SK-N-SH (cell line): ENCODE measurements at regions not wholly inside any gene's neighbourhood (a gene's known extent, or its start where the extent isn't known, plus 50 kb on each side); places are given as distances from the start of the nearest gene placed in this dataset.

Experiments
- CTCF ChIA-PET: fragments of 300-600, 350-600 bp; formaldehyde crosslinking; extraction: SDS; loops from one replicate; lab custom pipeline; 2021; lab: Yijun Ruan, JAX
- POLR2A ChIA-PET: fragments of 350-600 bp; sonication (Branson Sonifier 250); formaldehyde crosslinking; extraction: SDS; loops from one replicate; lab custom pipeline; 2020; ENCODE audit warnings: antibody characterized with exemption, inconsistent platforms; lab: Yijun Ruan, JAX
- DNase-seq: peaks from one replicate; pipeline ENCODE4 v3.0.0; 2012
- H2AFZ ChIP-seq: fragments of 200-600 bp; sonication (generic); 2 replicates; pipeline ENCODE4 v1.8.1; 2016; ENCODE audit warnings: antibody characterized with exemption, mild to moderate bottlenecking, low read depth
- H3F3A ChIP-seq: fragments of 200-600 bp; sonication (generic); replicated peaks from 2 replicates; pipeline ENCODE3; 2016; ENCODE audit warnings: antibody characterized with exemption, mild to moderate bottlenecking; ENCODE audit not compliant: insufficient read depth
- H3K27ac ChIP-seq, 2 experiments: fragments of 200-500 bp in 1 of 2; fragments of 200-600 bp in 1 of 2; sonication (Bioruptor generic) in 1 of 2; sonication (generic), shearing (Covaris generic) in 1 of 2; 2 replicates each; pipeline versions ENCODE4 v1.5.1 to v1.6.1; 2014 to 2016; ENCODE audit warnings: low read depth in 2 of 2, inconsistent platforms in 1 of 2, low read length in 1 of 2, mild to moderate bottlenecking in 1 of 2, mixed read lengths in 1 of 2
- H3K27me3 ChIP-seq: fragments of 200-600 bp; sonication (generic), shearing (Covaris generic); 2 replicates; pipeline ENCODE4 v1.6.1; 2016; ENCODE audit warnings: mixed run types; ENCODE audit not compliant: insufficient read depth
- H3K36me3 ChIP-seq, 2 experiments: fragments of 200-500 bp in 1 of 2; fragments of 200-600 bp in 1 of 2; sonication (Bioruptor generic) in 1 of 2; sonication (generic) in 1 of 2; replicated peaks in 1 of 2; 2 replicates each; pipeline versions ENCODE3 to v1.5.1; 2014 to 2016; ENCODE audit warnings: low read length in 1 of 2, mild to moderate bottlenecking in 1 of 2; ENCODE audit not compliant: insufficient read depth in 2 of 2, control insufficient read depth in 1 of 2
- H3K4me1 ChIP-seq, 2 experiments: fragments of 200-500 bp in 1 of 2; fragments of 200-600 bp in 1 of 2; sonication (Bioruptor generic) in 1 of 2; sonication (generic), shearing (Covaris generic) in 1 of 2; 2 replicates each; pipeline versions ENCODE4 v1.5.1 to v1.6.1; 2014 to 2016; ENCODE audit warnings: low read depth in 1 of 2, low read length in 1 of 2, mixed run types in 1 of 2; ENCODE audit not compliant: insufficient read depth in 2 of 2, control insufficient read depth in 1 of 2
- H3K4me2 ChIP-seq: fragments of 200-600 bp; sonication (generic), shearing (Covaris generic); 2 replicates; pipeline ENCODE4 v1.6.1; 2017; ENCODE audit warnings: mixed run types
- H3K4me3 ChIP-seq, 2 experiments: fragments of 200-500 bp in 1 of 2; fragments of 200-600 bp in 1 of 2; sonication (Bioruptor generic) in 1 of 2; sonication (generic), shearing (Covaris generic) in 1 of 2; 2 replicates each; pipeline versions ENCODE4 v1.5.1 to v1.8.1; 2014 to 2016; ENCODE audit warnings: low read depth in 2 of 2, inconsistent platforms in 1 of 2, low read length in 1 of 2, mild to moderate bottlenecking in 1 of 2, mixed read lengths in 1 of 2, moderate library complexity in 1 of 2
- H3K79me2 ChIP-seq: fragments of 200-600 bp; sonication (generic); 2 replicates; pipeline ENCODE4 v1.8.1; 2017; ENCODE audit warnings: mild to moderate bottlenecking; ENCODE audit not compliant: insufficient read depth
- H3K9ac ChIP-seq: fragments of 200-600 bp; sonication (generic); 2 replicates; pipeline ENCODE4 v1.6.1; 2017; ENCODE audit warnings: mixed run types
- H3K9me2 ChIP-seq: fragments of 200-600 bp; sonication (generic); 2 replicates; pipeline ENCODE4 v1.6.1; 2017; ENCODE audit warnings: mixed run types
- H3K9me3 ChIP-seq: fragments of 200-600 bp; sonication (generic); 2 replicates; pipeline ENCODE4 v1.6.1; 2017; ENCODE audit warnings: mixed run types, mild to moderate bottlenecking, moderate library complexity
- H4K20me1 ChIP-seq: fragments of 200-600 bp; sonication (generic); 2 replicates; pipeline ENCODE4 v1.6.1; 2017; ENCODE audit warnings: mild to moderate bottlenecking, mixed run types; ENCODE audit not compliant: insufficient read depth
- CHD2 ChIP-seq: fragments of 150-350 bp; IDR thresholded peaks from 2 replicates; pipeline ENCODE4 v1.6.1; 2018; ENCODE audit warnings: low read length; ENCODE audit not compliant: partially characterized antibody
- EP300 ChIP-seq, 2 experiments: IDR thresholded peaks; 2 replicates each; pipeline versions ENCODE4 v1.4.0 to v1.6.1; 2012; ENCODE audit warnings: borderline replicate concordance in 1 of 2, low read depth in 1 of 2, low read length in 1 of 2
- EZH2phosphoT487 ChIP-seq: fragments of 200-600 bp; sonication (generic); IDR thresholded peaks from 2 replicates; pipeline ENCODE4 v1.6.1; 2017; ENCODE audit warnings: low read depth, mixed run types, mild to moderate bottlenecking, antibody characterized with exemption, moderate library complexity, borderline replicate concordance
- FOSL2 ChIP-seq: IDR thresholded peaks from 2 replicates; pipeline ENCODE4 v1.4.0; 2012; ENCODE audit warnings: low read depth, mild to moderate bottlenecking, moderate library complexity, borderline replicate concordance
- FOXJ3 ChIP-seq: sonication (generic); formaldehyde crosslinking; IDR thresholded peaks from 2 replicates; pipeline ENCODE4 v1.5.1; 2020; ENCODE audit warnings: mild to moderate bottlenecking, missing genetic modification reagents
- FOXM1 ChIP-seq: IDR thresholded peaks from 2 replicates; pipeline ENCODE4 v1.4.0; 2012; ENCODE audit warnings: low read depth, mild to moderate bottlenecking
- GABPA ChIP-seq: IDR thresholded peaks from 2 replicates; pipeline ENCODE4 v1.4.0; 2012; ENCODE audit warnings: low read depth, mild to moderate bottlenecking
- GATA2 ChIP-seq: sonication (generic); formaldehyde crosslinking; IDR thresholded peaks from 2 replicates; pipeline ENCODE4 v1.5.0; 2020; ENCODE audit warnings: mild to moderate bottlenecking, missing genetic modification reagents
- JUND ChIP-seq: IDR thresholded peaks from 2 replicates; pipeline ENCODE4 v1.4.0; 2012
- MAX ChIP-seq: IDR thresholded peaks from 2 replicates; pipeline ENCODE4 v1.4.0; 2012; ENCODE audit warnings: low read depth
- MXI1 ChIP-seq: IDR thresholded peaks from 2 replicates; pipeline ENCODE4 v1.6.1; 2012; ENCODE audit warnings: mild to moderate bottlenecking, low read depth, low read length, improper control_type of control experiment
- POLR2AphosphoS5 ChIP-seq: IDR thresholded peaks from 2 replicates; pipeline ENCODE4 v1.6.1; 2012; ENCODE audit warnings: low read depth, low read length
- RCOR1 ChIP-seq: fragments of 150-350 bp; IDR thresholded peaks from 2 replicates; pipeline ENCODE4 v1.6.1; 2017; ENCODE audit warnings: antibody characterized with exemption, low read length
- RFX5 ChIP-seq: IDR thresholded peaks from 2 replicates; pipeline ENCODE4 v1.6.1; 2012; ENCODE audit warnings: mild to moderate bottlenecking, improper control_type of control experiment, low read length
- SIN3A ChIP-seq: IDR thresholded peaks from 2 replicates; pipeline ENCODE4 v1.6.1; 2012; ENCODE audit warnings: low read depth, mild to moderate bottlenecking, low read length, moderate library complexity, borderline replicate concordance
- SMC3 ChIP-seq: IDR thresholded peaks from 2 replicates; pipeline ENCODE4 v1.6.1; 2012; ENCODE audit warnings: low read depth, low read length, improper control_type of control experiment
- TAF1 ChIP-seq: IDR thresholded peaks from 2 replicates; pipeline ENCODE4 v1.6.1; 2012; ENCODE audit warnings: low read depth, mild to moderate bottlenecking, low read length, moderate library complexity, borderline replicate concordance
- TCF12 ChIP-seq: IDR thresholded peaks from 2 replicates; pipeline ENCODE4 v1.4.0; 2012
- TEAD4 ChIP-seq: IDR thresholded peaks from 2 replicates; pipeline ENCODE4 v1.4.0; 2012; ENCODE audit warnings: mild to moderate bottlenecking, borderline replicate concordance; ENCODE audit not compliant: insufficient read depth
- YY1 ChIP-seq: IDR thresholded peaks from 2 replicates; pipeline ENCODE4 v1.4.0; 2012; ENCODE audit warnings: low read depth, mild to moderate bottlenecking
- ZBTB33 ChIP-seq: IDR thresholded peaks from 2 replicates; pipeline ENCODE4 v1.4.0; 2012; ENCODE audit warnings: low read depth, borderline replicate concordance
- WGBS: methylation state at CpG from one replicate; pipeline ENCODE4 v1.1.6; 2017; ENCODE audit warnings: low lambda C conversion rate; 5-methylcytosine and 5-hydroxymethylcytosine counted together

- Histone ChIP-seq H3F3A (no peaks in the 10 kb centered on the region), H3K4me2 (no peak overlapping the region), H3K4me1 (no peaks in the 10 kb centered on the region), H3K36me3 (no peaks in the 10 kb centered on the region), H3K27me3 (no peaks in the 10 kb centered on the region), H3K9me2 (no peaks in the 10 kb centered on the region), H4K20me1 (no peaks in the 10 kb centered on the region), H3K9me3 (no peaks in the 10 kb centered on the region), H3K27ac (no peak overlapping the region)
- ChIA-PET CTCF (no interaction called here), POLR2A (no interaction called here)
- 60% methylated on average over 7 of the region's 7 CpGs for WGBS
- DNase-seq: no peak
- TF ChIP-seq MXI1: no peak
- TF ChIP-seq FOSL2: no peak
- TF ChIP-seq GABPA: no peak
- no peak for TF ChIP-seq TCF12
- no peak for TF ChIP-seq SMC3
- TF ChIP-seq TEAD4: no peak
- no peak for TF ChIP-seq EZH2phosphoT487
- TF ChIP-seq MAX: no peak
- TF ChIP-seq, all 33 proteins: peak for 0
- H3K79me2 ChIP-seq: no peaks in the 10 kb centered on the region
- H2AFZ ChIP-seq: no peak overlapping the region
- no peak overlapping the region for H3K9ac ChIP-seq
- H3K4me3 ChIP-seq: no peak overlapping the region
Measured at GRCh38 chr18:30334781-30335180, 707.8 kb downstream of the DSC3 start.

- Histone ChIP-seq H3K9me3 (no peaks in the 10 kb centered on the region), H3K79me2 (no peaks in the 10 kb centered on the region), H3K4me1 (no peaks in the 10 kb centered on the region), H3K27me3 (no peaks in the 10 kb centered on the region), H3K4me3 (no peak overlapping the region), H3K4me2 (no peak overlapping the region), H3K9ac (no peak overlapping the region), H4K20me1 (no peaks in the 10 kb centered on the region), H2AFZ (no peak overlapping the region; the same call in 1 of the 2 replicates), H3K27ac (no peak overlapping the region), H3F3A (no peaks in the 10 kb centered on the region), H3K36me3 (no peaks in the 10 kb centered on the region), H3K9me2 (no peaks in the 10 kb centered on the region)
- TF ChIP-seq EP300 (IDR thresholded peaks at IDR 0.05; ENCODE audit: borderline replicate concordance in 1 of 2, low read depth in 1 of 2, low read length in 1 of 2) (no peak), POLR2AphosphoS5 (no peak), ZBTB33 (no peak), TAF1 (no peak), FOSL2 (no peak), GABPA (no peak), RFX5 (no peak), RCOR1 (no peak), SIN3A (no peak), YY1 (no peak), CHD2 (no peak), FOXJ3 (CRISPR knock-in tag) (no peak), EZH2phosphoT487 (no peak), FOXM1 (no peak), JUND (no peak), GATA2 (CRISPR knock-in tag) (no peak)
- POLR2A ChIA-PET: no interaction called here
- DNase-seq: no peak
- WGBS: 58% methylated on average over 4 of the region's 4 CpGs
- CTCF ChIA-PET: no interaction called here
Measured at GRCh38 chr18:30333310-30333709, 709.2 kb downstream of the DSC3 start.
